ENCODE measurements at regions not wholly inside any gene's neighbourhood (a gene's known extent, or its start where the extent isn't known, plus 50 kb on each side); places are given as distances from the start of the nearest gene placed in this dataset.
"Not testable (repeated sequence)": the region's sequence is repeated elsewhere in the genome, so short reads cannot be mapped to it uniquely, and the experiment has no call there.

- Mint-ChIP-seq H3K9me3 (no peaks in the 10 kb centered on the region), H3K4me3 (no peak overlapping the region), H3K4me1 (peaks cover 2 to 7% (median 4%) of the 10 kb centered on the region in 3 donors), H3K27me3 (no peaks in the 10 kb centered on the region), H3K27ac (no peak overlapping the region), H3K36me3 (no peaks in the 10 kb centered on the region)
- ATAC-seq (ENCODE audit: low read depth in 2 of 2): no peak
- DNase-seq: no peak
Observed at GRCh38 chr7:81887098-81888090, 117.5 kb upstream of the HGF start.

GRCh38 chr7:81886211-81886764, 116.4 kb upstream of the HGF start:
- no peak overlapping the region for H3K4me3 Mint-ChIP-seq
- ATAC-seq (ENCODE audit: low read depth in 2 of 2) (no peak), DNase-seq (no peak)
- no peak overlapping the region for H3K27ac Mint-ChIP-seq
- no peaks in the 10 kb centered on the region for H3K27me3 Mint-ChIP-seq
- peaks cover 2 to 7% (median 4%) of the 10 kb centered on the region in 3 donors for H3K4me1 Mint-ChIP-seq
- no peaks in the 10 kb centered on the region for H3K36me3 Mint-ChIP-seq
- H3K9me3 Mint-ChIP-seq: no peaks in the 10 kb centered on the region

GRCh38 chr7:81884817-81885216, 115.0 kb upstream of the HGF start:
- no peak overlapping the region for H3K27ac Mint-ChIP-seq
- H3K9me3 Mint-ChIP-seq: no peaks in the 10 kb centered on the region
- H3K4me1 Mint-ChIP-seq: peaks cover 2 to 7% (median 4%) of the 10 kb centered on the region in 3 donors
- no peaks in the 10 kb centered on the region for H3K36me3 Mint-ChIP-seq
- ATAC-seq (ENCODE audit: low read depth in 2 of 2): no peak
- no peaks in the 10 kb centered on the region for H3K27me3 Mint-ChIP-seq
- no peak for DNase-seq
- no peak overlapping the region for H3K4me3 Mint-ChIP-seq

DNA sequence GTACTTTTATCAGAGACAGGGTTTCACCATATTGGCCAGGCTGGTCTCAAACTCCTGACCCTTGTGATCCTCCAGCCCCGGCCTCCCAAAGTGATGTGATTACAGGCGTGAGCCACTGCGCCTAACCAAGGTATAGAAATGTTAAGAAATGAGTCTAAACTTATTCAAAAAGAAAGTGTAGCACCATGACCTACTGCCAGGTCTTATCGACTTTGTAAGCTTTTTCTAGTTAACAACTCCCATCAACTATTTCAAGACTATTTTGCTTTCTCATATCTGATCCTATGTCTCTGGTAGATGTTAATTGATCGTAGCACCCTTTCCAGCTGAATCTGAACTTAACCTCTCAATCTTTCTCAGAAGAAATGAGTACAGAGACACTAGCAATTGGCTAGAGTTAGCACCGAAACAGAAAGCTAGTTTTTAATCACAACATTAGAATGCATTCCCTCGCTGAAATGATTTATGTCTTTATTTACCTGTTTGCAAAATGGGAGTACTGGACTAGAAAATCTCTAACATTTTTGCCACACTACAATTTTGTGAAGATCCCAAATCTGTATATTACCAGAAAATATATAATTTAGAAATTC, 114.0 kb upstream of the HGF start:
- H3K4me3 Mint-ChIP-seq: no peak overlapping the region
- no peak overlapping the region for H3K27ac Mint-ChIP-seq
- H3K27me3 Mint-ChIP-seq: no peaks in the 10 kb centered on the region
- DNase-seq (no peak), ATAC-seq (ENCODE audit: low read depth in 2 of 2) (no peak)
- peaks cover 2 to 7% (median 4%) of the 10 kb centered on the region in 3 donors for H3K4me1 Mint-ChIP-seq
- no peaks in the 10 kb centered on the region for H3K9me3 Mint-ChIP-seq
- no peaks in the 10 kb centered on the region for H3K36me3 Mint-ChIP-seq

DNA sequence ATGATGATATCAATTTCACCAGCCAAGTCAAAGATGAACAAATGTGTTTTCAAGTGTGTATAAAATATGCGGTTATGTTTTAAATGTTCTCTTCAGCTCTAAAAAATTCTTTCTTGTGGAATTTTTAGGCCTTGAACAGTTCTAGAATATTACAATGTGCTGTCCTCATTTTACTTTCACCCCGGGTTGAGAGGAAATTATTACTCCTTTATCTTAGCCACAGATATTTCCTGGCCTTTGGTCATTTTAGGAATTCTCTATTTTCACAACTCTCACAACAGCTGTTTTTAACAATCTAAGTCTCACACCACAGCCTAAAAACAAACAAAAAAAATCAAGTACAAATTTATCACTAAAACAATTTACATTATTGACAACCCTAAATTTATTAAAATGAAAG, 112.2 kb upstream of the HGF start:
- peaks cover 1 to 7% (median 4%) of the 10 kb centered on the region in 3 donors for H3K4me1 Mint-ChIP-seq
- no peaks in the 10 kb centered on the region for H3K27me3 Mint-ChIP-seq
- H3K4me3 Mint-ChIP-seq: no peak overlapping the region
- no peaks in the 10 kb centered on the region for H3K36me3 Mint-ChIP-seq
- no peaks in the 10 kb centered on the region for H3K9me3 Mint-ChIP-seq
- ATAC-seq (ENCODE audit: low read depth in 2 of 2): no peak
- no peak overlapping the region for H3K27ac Mint-ChIP-seq
- no peak for DNase-seq

DNA sequence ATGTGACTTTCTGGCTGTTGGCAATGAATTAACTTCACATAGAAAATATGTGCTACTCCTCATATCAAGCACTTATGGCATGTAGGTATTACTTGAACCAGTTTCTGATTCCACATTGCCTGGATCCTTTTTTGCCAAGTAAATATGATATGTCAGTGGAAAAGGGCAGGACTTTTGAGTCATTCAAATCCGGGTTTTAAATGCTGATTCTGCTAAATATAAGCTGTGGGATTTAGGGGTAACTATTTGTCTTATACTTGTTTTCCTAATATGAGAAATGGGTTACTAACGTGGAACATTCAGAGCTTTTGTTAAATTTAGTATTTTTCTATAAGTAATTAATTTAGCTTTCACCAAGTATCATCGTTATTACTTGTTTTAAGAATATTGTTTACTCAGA, 108.0 kb upstream of the HGF start:
- H3K4me1 Mint-ChIP-seq: no peaks in the 10 kb centered on the region
- no peak overlapping the region for H3K27ac Mint-ChIP-seq
- H3K36me3 Mint-ChIP-seq: no peaks in the 10 kb centered on the region
- ATAC-seq (ENCODE audit: low read depth in 2 of 2) (no peak), DNase-seq (no peak)
- no peak overlapping the region for H3K4me3 Mint-ChIP-seq
- no peaks in the 10 kb centered on the region for H3K9me3 Mint-ChIP-seq
- no peaks in the 10 kb centered on the region for H3K27me3 Mint-ChIP-seq

GRCh38 chr7:81873559-81873958, 103.7 kb upstream of the HGF start:
- H3K9me3 Mint-ChIP-seq: peaks cover 0 to 7% (median 0%) of the 10 kb centered on the region in 7 donors
- no peaks in the 10 kb centered on the region for H3K36me3 Mint-ChIP-seq
- no peak for DNase-seq
- H3K27me3 Mint-ChIP-seq: no peaks in the 10 kb centered on the region
- no peak for ATAC-seq (ENCODE audit: low read depth in 2 of 2)
- H3K27ac Mint-ChIP-seq: no peak overlapping the region
- H3K4me1 Mint-ChIP-seq: no peaks in the 10 kb centered on the region
- no peak overlapping the region for H3K4me3 Mint-ChIP-seq

GRCh38 chr7:81871606-81872265, 101.9 kb upstream of the HGF start:
- H3K36me3 Mint-ChIP-seq: no peaks in the 10 kb centered on the region
- DNase-seq: no peak
- H3K27me3 Mint-ChIP-seq: no peaks in the 10 kb centered on the region
- ATAC-seq (ENCODE audit: low read depth in 2 of 2): no peak
- H3K9me3 Mint-ChIP-seq: peaks cover 0 to 7% (median 0%) of the 10 kb centered on the region in 7 donors
- no peak overlapping the region for H3K27ac Mint-ChIP-seq
- H3K4me3 Mint-ChIP-seq: no peak overlapping the region
- no peaks in the 10 kb centered on the region for H3K4me1 Mint-ChIP-seq

DNA sequence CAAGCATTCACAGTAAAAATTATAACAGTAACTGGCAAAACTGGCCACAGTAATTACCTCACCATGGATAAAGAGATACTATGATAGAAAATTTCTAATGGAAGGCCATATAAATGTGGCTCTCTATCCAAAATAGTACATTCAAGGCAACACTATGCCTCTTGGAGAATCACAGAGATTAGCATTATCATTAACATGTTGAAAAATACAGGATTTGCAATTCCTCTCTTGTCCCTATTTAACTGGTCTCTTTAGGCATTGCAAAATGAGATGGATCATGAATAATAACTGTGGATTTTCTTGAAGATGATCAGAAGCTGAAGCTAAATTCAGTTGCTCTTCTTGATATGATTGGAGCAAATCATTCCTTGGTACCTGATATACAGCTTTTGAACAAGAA, 100.8 kb upstream of the HGF start:
- Mint-ChIP-seq H3K27me3 (no peaks in the 10 kb centered on the region), H3K36me3 (no peaks in the 10 kb centered on the region), H3K4me1 (no peaks in the 10 kb centered on the region), H3K4me3 (no peak overlapping the region), H3K27ac (no peak overlapping the region), H3K9me3 (peaks cover 0 to 7% (median 0%) of the 10 kb centered on the region in 7 donors)
- DNase-seq (no peak), ATAC-seq (ENCODE audit: low read depth in 2 of 2) (no peak)

- DNase-seq: no peak
- Mint-ChIP-seq H3K27me3 (no peaks in the 10 kb centered on the region), H3K9me3 (peaks cover 0 to 7% (median 0%) of the 10 kb centered on the region in 7 donors), H3K4me3 (no peak overlapping the region), H3K4me1 (no peaks in the 10 kb centered on the region), H3K36me3 (no peaks in the 10 kb centered on the region), H3K27ac (no peak overlapping the region)
- no peak for ATAC-seq (ENCODE audit: low read depth in 2 of 2)
Observed at GRCh38 chr7:81869670-81870069, 99.8 kb upstream of the HGF start.

GRCh38 chr7:81865754-81866153, 95.9 kb upstream of the HGF start:
- DNase-seq (no peak), ATAC-seq (ENCODE audit: low read depth in 2 of 2) (no peak)
- Mint-ChIP-seq H3K4me3 (no peak overlapping the region), H3K4me1 (no peaks in the 10 kb centered on the region), H3K36me3 (no peaks in the 10 kb centered on the region), H3K27ac (no peak overlapping the region), H3K27me3 (no peaks in the 10 kb centered on the region), H3K9me3 (peaks cover 0 to 2% (median 0%) of the 10 kb centered on the region in 7 donors)

DNA sequence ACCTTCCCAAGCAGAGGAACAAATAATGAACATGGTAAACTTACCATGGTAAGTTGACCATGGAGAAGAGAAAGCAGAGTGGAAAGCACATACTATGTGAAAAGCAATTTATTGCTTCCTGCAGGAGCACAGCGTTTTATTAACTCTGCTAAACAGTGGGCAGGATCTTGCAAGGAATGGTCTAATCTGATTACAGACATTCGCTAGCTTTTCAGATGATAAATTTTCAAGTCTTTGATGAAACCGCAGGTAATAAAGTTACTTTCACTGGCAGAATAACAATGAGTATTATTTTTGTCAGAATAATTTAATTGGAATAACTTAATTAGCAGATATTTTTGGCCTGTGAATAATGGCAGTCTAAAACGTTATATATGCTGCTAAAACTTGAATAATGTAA, 89.6 kb upstream of the HGF start:
- Mint-ChIP-seq H3K9me3 (peaks cover 0 to 2% (median 0%) of the 10 kb centered on the region in 7 donors), H3K27me3 (no peaks in the 10 kb centered on the region), H3K36me3 (no peaks in the 10 kb centered on the region), H3K4me1 (no peaks in the 10 kb centered on the region), H3K27ac (no peak overlapping the region), H3K4me3 (no peak overlapping the region)
- DNase-seq: no peak
- ATAC-seq (ENCODE audit: low read depth in 2 of 2): no peak

- H3K27ac Mint-ChIP-seq: not testable (repeated sequence)
Observed at GRCh38 chr7:81858820-81859219, 89.0 kb upstream of the HGF start.

More at GRCh38 chr7:81858820-81859219, 89.0 kb upstream of the HGF start:
- not testable (repeated sequence) for H3K4me3 Mint-ChIP-seq; H3K36me3 Mint-ChIP-seq; DNase-seq; H3K4me1 Mint-ChIP-seq; H3K9me3 Mint-ChIP-seq; ATAC-seq (ENCODE audit: low read depth in 2 of 2); H3K27me3 Mint-ChIP-seq

All from naive B cell (primary cell).